ENCODE measurements at regions not wholly inside any gene's neighbourhood (a gene's known extent, or its start where the extent isn't known, plus 50 kb on each side); places are given as distances from the start of the nearest gene placed in this dataset.
"Not testable (repeated sequence)": the region's sequence is repeated elsewhere in the genome, so short reads cannot be mapped to it uniquely, and the experiment has no call there.

- Mint-ChIP-seq H3K4me1 (no peaks in the 10 kb centered on the region), H3K27ac (no peak overlapping the region), H3K36me3 (ENCODE audit: low read depth) (no peaks in the 10 kb centered on the region), H3K9me3 (no peaks in the 10 kb centered on the region), H3K27me3 (no peaks in the 10 kb centered on the region), H3K4me3 (no peak overlapping the region)
- DNase-seq: no peak
- ATAC-seq: no peak
Observed at GRCh38 chr1:87398641-87399040, 70.0 kb downstream of the LMO4 start.

- ATAC-seq (no peak), DNase-seq (no peak)
- no peaks in the 10 kb centered on the region for H3K36me3 Mint-ChIP-seq (ENCODE audit: low read depth)
- H3K4me3 Mint-ChIP-seq: no peak overlapping the region
- peaks cover 5% of the 10 kb centered on the region for H3K27me3 Mint-ChIP-seq
- H3K9me3 Mint-ChIP-seq: no peaks in the 10 kb centered on the region
- H3K4me1 Mint-ChIP-seq: peaks cover 6% of the 10 kb centered on the region
- no peak overlapping the region for H3K27ac Mint-ChIP-seq
Observed at GRCh38 chr1:87399264-87399663, 70.6 kb downstream of the LMO4 start.

GRCh38 chr1:87399701-87400100 is 71.0 kb downstream of the LMO4 start:
- Mint-ChIP-seq H3K4me3 (no peak overlapping the region), H3K36me3 (ENCODE audit: low read depth) (no peaks in the 10 kb centered on the region), H3K4me1 (peaks cover 10% of the 10 kb centered on the region), H3K9me3 (no peaks in the 10 kb centered on the region), H3K27ac (no peak overlapping the region), H3K27me3 (peaks cover 6% of the 10 kb centered on the region)
- DNase-seq: no peak
- ATAC-seq: no peak

DNA sequence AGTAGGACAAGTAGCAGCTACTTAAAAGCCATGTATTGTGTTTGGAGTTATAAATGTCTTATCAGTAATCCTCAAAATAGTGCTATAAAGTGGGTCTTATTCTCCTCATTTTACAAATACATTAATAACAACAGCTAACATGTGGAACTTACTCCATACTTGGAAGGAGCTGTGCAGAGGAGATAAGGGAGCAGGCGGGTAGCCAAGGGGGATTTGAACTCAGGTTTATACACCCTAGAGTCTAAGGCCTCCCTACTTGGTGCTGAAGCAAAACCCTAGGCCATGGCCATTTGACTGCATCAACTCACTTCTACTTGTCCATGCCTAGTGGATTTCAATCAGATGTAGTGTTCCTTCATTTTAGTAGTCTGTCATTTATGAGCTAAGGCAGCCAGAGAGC is 72.1 kb downstream of the LMO4 start:
- no peak overlapping the region for H3K4me3 Mint-ChIP-seq
- peaks cover 11% of the 10 kb centered on the region for H3K4me1 Mint-ChIP-seq
- no peak overlapping the region for H3K27ac Mint-ChIP-seq
- H3K9me3 Mint-ChIP-seq: no peaks in the 10 kb centered on the region
- no peaks in the 10 kb centered on the region for H3K36me3 Mint-ChIP-seq (ENCODE audit: low read depth)
- ATAC-seq (no peak), DNase-seq (no peak)
- H3K27me3 Mint-ChIP-seq: peaks cover 6% of the 10 kb centered on the region

DNA sequence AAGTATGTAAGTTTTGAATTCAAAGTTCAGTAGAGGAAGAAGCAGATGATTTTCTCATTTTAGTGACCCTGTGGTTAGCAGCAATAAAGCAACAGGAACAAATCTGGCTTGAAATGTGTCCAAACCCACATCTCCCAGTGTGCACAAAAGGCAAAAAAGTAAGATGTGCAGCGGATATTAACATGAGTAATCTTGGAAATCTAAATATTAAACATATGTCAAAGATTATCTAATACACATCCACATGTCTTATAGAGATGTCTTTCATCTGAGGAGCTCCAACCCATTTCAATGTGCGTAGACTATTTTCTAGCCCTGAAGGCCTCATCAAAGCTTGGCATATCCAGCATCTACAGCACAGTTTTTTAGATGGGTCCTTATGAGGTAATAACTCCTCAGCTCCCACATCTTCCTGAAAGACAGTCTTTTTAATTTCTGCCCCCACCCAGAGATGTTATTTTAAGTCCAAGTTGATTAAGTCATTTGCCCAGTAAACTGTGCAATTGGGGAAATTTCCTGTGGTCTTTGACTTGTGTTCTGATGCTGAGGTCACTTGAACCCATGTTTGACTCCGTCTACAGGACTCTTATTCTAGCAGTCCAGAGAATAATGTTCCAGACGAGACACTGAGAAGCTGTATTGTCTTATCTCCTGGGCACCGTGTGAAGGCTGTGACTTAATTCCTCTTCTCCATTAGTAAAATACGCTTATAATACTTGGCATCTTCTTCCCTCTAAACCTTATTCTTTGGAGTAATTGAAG is 73.7 kb downstream of the LMO4 start:
- H3K9me3 Mint-ChIP-seq: no peaks in the 10 kb centered on the region
- no peak for ATAC-seq
- no peaks in the 10 kb centered on the region for H3K36me3 Mint-ChIP-seq (ENCODE audit: low read depth)
- H3K4me3 Mint-ChIP-seq: no peak overlapping the region
- H3K27ac Mint-ChIP-seq: no peak overlapping the region
- peaks cover 8% of the 10 kb centered on the region for H3K27me3 Mint-ChIP-seq
- no peak for DNase-seq
- H3K4me1 Mint-ChIP-seq: peaks cover 11% of the 10 kb centered on the region

GRCh38 chr1:87403061-87403820 is 74.6 kb downstream of the LMO4 start:
- peaks cover 8% of the 10 kb centered on the region for H3K27me3 Mint-ChIP-seq
- no peaks in the 10 kb centered on the region for H3K9me3 Mint-ChIP-seq
- peaks cover 11% of the 10 kb centered on the region for H3K4me1 Mint-ChIP-seq
- H3K36me3 Mint-ChIP-seq (ENCODE audit: low read depth): no peaks in the 10 kb centered on the region
- H3K27ac Mint-ChIP-seq: no peak overlapping the region
- H3K4me3 Mint-ChIP-seq: no peak overlapping the region
- no peak for ATAC-seq
- DNase-seq: no peak

- Mint-ChIP-seq H3K36me3 (ENCODE audit: low read depth) (no peaks in the 10 kb centered on the region), H3K9me3 (no peaks in the 10 kb centered on the region), H3K27me3 (peaks cover 8% of the 10 kb centered on the region), H3K27ac (peak overlapping the region; percentile 7), H3K4me3 (no peak overlapping the region), H3K4me1 (peaks cover 11% of the 10 kb centered on the region)
- no peak for DNase-seq
- ATAC-seq: peak; percentile 93
Observed at GRCh38 chr1:87404296-87404695, 75.6 kb downstream of the LMO4 start.

- Mint-ChIP-seq H3K4me1 (peaks cover 11% of the 10 kb centered on the region), H3K27me3 (peaks cover 7% of the 10 kb centered on the region), H3K4me3 (no peak overlapping the region), H3K36me3 (ENCODE audit: low read depth) (no peaks in the 10 kb centered on the region), H3K27ac (no peak overlapping the region), H3K9me3 (no peaks in the 10 kb centered on the region)
- DNase-seq (no peak), ATAC-seq (no peak)
Observed at GRCh38 chr1:87408665-87409248, 80.1 kb downstream of the LMO4 start.

DNA sequence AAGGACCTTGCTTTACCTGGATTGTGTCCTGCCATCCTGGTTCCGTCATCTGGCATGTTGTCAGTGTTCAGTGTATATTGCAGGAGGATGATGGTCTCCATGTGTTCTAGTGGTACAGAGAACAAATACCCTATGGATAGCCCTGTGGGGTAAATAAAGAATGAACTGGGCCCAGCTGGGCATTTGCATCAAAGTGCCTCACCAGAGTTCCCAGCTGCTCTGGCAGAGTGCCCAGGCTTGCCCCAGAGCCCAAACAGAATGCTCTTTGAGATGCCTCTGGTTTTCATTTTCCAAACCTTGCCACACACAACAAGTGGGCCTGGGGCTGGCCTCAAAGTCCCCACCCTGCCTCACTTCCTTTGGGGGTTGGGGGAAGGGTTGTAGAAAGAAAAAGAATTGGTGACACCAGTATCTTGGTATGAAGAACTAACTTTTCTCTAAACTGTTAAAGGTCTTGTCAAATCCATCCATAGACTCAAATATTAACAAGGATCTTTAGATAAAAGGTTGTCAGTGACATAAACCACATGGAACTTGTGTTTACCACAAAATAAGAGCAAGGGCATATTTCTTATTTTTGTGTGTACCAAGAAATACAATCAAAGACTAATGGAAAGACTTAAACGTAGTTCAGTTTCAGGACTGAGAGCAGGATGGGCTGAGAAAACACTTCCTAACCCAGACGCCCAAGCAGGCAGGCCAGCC is 82.2 kb downstream of the LMO4 start:
- no peak for DNase-seq
- H3K27me3 Mint-ChIP-seq: peaks cover under 1% of the 10 kb centered on the region
- H3K9me3 Mint-ChIP-seq: no peaks in the 10 kb centered on the region
- H3K4me1 Mint-ChIP-seq: no peaks in the 10 kb centered on the region
- H3K36me3 Mint-ChIP-seq (ENCODE audit: low read depth): no peaks in the 10 kb centered on the region
- no peak overlapping the region for H3K4me3 Mint-ChIP-seq
- H3K27ac Mint-ChIP-seq: no peak overlapping the region
- ATAC-seq: no peak

DNA sequence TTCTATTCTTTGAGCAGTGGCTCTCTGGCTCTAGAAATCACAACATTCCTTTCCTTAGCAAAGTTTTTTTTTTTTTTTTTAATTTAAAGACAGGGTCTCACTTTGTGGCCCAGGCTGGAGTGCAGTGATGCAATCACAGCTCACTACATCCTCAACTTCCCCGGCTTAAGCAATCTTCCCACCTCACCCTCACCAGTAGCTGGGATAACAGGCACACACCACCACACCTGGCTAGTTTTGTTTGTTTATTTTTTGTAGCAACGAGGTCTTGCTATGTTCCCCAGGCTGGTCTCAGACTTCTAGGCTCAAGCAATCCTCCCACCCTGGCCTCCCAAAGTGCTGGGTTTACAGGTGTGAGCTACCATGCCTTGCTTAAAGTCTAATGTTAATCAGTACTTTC is 85.2 kb downstream of the LMO4 start:
- not testable (repeated sequence) for H3K9me3 Mint-ChIP-seq; DNase-seq; H3K36me3 Mint-ChIP-seq (ENCODE audit: low read depth); H3K4me1 Mint-ChIP-seq; ATAC-seq; H3K4me3 Mint-ChIP-seq; H3K27ac Mint-ChIP-seq; H3K27me3 Mint-ChIP-seq

GRCh38 chr1:87418048-87418447 is 89.4 kb downstream of the LMO4 start:
- Mint-ChIP-seq H3K36me3 (ENCODE audit: low read depth) (no peaks in the 10 kb centered on the region), H3K9me3 (peaks cover 5% of the 10 kb centered on the region), H3K27ac (no peak overlapping the region), H3K27me3 (no peaks in the 10 kb centered on the region), H3K4me3 (no peak overlapping the region), H3K4me1 (no peaks in the 10 kb centered on the region)
- DNase-seq (no peak), ATAC-seq (no peak)

GRCh38 chr1:87421809-87422208 is 93.1 kb downstream of the LMO4 start:
- ATAC-seq: no peak

GRCh38 chr1:87424541-87424940 is 95.9 kb downstream of the LMO4 start:
- no peaks in the 10 kb centered on the region for H3K27me3 Mint-ChIP-seq
- H3K9me3 Mint-ChIP-seq: peaks cover 5% of the 10 kb centered on the region
- H3K4me1 Mint-ChIP-seq: no peaks in the 10 kb centered on the region
- no peaks in the 10 kb centered on the region for H3K36me3 Mint-ChIP-seq (ENCODE audit: low read depth)
- H3K4me3 Mint-ChIP-seq: no peak overlapping the region
- DNase-seq (no peak), ATAC-seq (no peak)
- no peak overlapping the region for H3K27ac Mint-ChIP-seq

More at GRCh38 chr1:87421809-87422208, 93.1 kb downstream of the LMO4 start:
- Mint-ChIP-seq H3K4me3 (no peak overlapping the region), H3K4me1 (no peaks in the 10 kb centered on the region), H3K27ac (no peak overlapping the region), H3K27me3 (no peaks in the 10 kb centered on the region), H3K36me3 (ENCODE audit: low read depth) (no peaks in the 10 kb centered on the region), H3K9me3 (peaks cover 5% of the 10 kb centered on the region)
- DNase-seq: no peak

DNA sequence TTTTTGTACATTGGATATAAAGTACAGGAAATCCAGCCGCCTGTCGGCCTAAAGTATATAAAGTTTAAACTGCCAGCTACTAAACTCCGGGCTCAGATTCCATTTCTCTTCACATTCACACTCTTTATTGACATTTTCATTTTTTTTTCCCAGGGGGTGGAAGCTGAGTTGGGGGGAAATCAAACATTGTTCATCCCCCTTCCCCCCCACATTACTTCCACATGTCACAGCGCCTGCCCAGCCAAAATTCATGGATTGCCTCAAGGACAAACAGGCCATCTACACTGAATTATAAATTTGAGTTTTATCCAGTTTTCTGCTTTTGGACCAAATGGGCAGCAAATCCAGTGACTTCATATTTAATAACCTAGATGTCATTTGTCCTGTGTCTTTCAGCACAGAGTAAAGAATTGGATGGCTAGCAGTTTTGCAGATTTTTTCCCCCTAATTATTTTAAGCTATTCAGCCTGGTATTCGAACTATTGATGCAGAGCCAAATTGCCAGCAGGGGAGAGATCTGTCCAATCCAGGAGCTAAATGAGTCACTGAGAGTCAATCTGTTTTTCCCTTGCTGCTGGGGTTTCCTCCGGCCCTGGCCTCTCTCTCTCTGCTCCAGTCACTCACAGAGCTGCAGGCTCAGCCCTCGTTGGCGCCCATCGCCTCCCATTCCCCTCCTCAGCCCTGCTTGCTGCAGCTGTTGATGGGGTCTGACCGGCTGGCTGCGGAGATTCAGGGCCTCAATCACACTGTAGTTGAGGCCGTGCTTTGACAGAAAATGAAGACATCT is 98.0 kb downstream of the LMO4 start:
- Mint-ChIP-seq H3K27me3 (peaks cover 2% of the 10 kb centered on the region), H3K4me1 (no peaks in the 10 kb centered on the region), H3K27ac (no peak overlapping the region), H3K4me3 (no peak overlapping the region), H3K9me3 (peaks cover 5% of the 10 kb centered on the region), H3K36me3 (ENCODE audit: low read depth) (no peaks in the 10 kb centered on the region)
- ATAC-seq (no peak), DNase-seq (no peak)

Data from activated naive CD8-positive, alpha-beta T cell treated with anti-CD3 and anti-CD28 coated beads, Interleukin-2, amount 50 U/mL, for 24 hours (primary cell).